GM18508 (cell line): ENCODE measurements at regions not wholly inside any gene's neighbourhood (a gene's known extent, or its start where the extent isn't known, plus 50 kb on each side); places are given as distances from the start of the nearest gene placed in this dataset.
"Not testable (repeated sequence)": the region's sequence is repeated elsewhere in the genome, so short reads cannot be mapped to it uniquely, and the experiment has no call there.

Experiments used
- ATAC-seq: cut with Tn5 transposase; IDR thresholded peaks from one replicate; pipeline ENCODE4 v1.9.1; 2021; ENCODE audit warnings: moderate number of reproducible peaks; ENCODE audit not compliant: insufficient read depth, unreplicated experiment

DNA sequence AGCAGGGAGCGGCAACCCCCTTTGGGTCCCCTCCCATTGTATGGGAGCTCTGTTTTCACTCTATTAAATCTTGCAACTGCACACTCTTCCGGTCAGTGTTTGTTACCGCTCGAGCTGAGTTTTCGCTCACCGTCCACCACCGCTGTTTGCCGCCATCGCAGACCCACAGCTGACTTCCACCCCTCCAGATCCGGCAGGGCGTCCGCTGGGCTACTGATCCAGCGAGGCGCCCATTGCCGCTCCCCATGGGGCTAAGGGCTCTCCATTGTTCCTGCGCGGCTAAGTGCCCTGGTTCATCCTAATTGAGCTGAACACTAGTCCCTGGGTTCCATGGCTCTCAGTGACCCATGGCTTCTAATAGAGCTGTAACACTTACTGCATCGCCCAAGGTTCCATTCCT is 115.6 kb upstream of the AUTS2 start:
- no peak for ATAC-seq

- ATAC-seq = no peak
Measured at GRCh38 chr7:69489533-69489932, 108.7 kb upstream of the AUTS2 start.

DNA sequence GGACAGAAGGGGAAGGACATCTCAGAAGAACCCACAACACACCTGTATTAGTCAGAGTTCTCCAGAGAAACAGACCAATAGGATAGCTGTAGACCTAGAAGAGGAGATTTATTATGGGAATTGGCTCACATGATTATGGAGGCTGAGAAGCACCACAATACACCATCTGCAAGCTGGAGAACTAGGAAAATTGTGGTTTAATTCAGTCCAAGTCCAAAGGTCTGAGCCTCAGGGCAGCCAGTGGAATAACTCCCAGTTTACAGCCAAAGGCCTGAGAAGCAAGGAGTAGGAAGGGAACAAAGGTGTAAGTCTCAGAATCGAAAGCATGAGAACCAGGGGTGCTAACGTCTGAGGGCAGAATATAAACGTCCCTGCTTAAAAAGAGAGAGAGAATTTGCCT is 99.6 kb upstream of the AUTS2 start:
- no peak for ATAC-seq

- no peak for ATAC-seq
Measured at GRCh38 chr7:69502358-69502757, 95.9 kb upstream of the AUTS2 start.

GRCh38 chr7:69504733-69505420 is 93.4 kb upstream of the AUTS2 start:
- ATAC-seq = no peak

GRCh38 chr7:69508736-69509135 is 89.5 kb upstream of the AUTS2 start:
- ATAC-seq = no peak

DNA sequence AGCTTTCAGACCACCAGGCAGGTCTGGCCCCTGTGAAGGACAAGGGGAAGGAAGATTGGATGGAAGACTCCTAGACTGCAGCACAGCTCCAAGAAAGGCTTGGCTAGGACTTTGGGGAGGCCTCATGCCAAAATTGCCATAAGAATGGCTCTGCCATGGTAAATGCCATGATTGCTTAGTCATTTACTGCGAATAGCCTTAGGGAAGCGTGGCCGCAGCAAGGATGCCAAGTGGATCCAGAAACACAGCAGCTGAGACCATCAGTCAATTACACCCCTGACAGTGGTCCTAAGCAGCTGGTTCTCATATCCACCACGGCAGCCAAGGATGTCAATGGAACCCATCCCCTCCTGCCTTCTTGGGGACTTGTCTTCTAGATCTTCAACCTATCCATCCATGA is 88.2 kb upstream of the AUTS2 start:
- no peak for ATAC-seq

GRCh38 chr7:69515495-69516212 is 82.6 kb upstream of the AUTS2 start:
- no peak for ATAC-seq

GRCh38 chr7:69516238-69516820 is 81.9 kb upstream of the AUTS2 start:
- ATAC-seq = no peak

DNA sequence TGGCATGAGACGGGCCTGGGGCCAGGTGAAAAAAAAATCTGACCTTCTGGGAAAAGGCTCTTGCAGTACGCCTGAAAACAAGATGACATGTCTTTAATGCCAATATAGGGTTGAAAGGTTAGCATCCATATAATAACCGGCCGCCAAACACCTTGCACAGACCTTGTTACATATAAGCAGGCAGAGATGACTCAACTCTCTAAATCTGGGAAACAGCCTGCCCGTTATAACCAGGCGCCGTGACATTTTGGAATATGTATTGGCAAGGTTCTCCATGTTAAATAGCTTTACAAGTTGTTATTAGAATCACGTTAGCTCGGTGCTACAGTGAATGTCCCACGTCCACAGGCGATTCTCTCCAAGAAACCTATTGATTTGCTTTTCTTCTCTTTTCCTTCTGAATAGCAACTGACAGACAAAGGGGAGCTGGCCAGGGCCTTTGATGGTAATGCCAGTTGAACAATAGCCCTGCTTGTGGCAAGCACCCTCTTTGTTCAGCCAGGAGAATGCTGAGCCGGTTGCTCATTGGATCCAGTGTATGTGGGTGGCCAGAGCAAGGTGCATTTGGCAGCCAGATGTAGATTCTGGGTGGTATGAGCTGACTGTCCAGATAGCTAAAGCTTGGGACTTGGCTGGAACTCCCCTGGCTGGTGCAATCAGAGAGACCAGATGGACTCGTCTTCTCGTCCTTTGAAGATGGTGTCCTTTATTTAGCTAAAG is 80.1 kb upstream of the AUTS2 start:
- no peak for ATAC-seq

GRCh38 chr7:69518705-69519077 is 79.6 kb upstream of the AUTS2 start:
- no peak for ATAC-seq

DNA sequence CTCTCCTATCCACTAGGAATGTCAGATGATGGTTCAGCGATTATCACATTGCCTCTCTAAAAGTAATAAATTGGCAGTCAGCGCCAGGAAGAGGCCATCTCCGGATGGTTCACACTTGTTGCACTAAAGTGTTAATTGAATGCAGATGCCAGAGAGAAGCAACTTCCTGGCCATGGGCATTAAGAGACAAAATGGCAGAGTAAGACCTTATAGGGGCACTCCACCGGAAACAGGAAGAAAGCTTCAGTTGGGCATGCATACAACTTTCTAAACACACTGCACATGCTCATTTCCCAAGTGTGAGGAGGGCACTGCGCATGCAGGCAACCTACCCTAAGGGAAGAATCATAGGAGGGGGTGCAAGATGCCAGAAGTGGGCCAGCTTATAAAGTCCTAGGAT is 71.7 kb upstream of the AUTS2 start:
- ATAC-seq = no peak

DNA sequence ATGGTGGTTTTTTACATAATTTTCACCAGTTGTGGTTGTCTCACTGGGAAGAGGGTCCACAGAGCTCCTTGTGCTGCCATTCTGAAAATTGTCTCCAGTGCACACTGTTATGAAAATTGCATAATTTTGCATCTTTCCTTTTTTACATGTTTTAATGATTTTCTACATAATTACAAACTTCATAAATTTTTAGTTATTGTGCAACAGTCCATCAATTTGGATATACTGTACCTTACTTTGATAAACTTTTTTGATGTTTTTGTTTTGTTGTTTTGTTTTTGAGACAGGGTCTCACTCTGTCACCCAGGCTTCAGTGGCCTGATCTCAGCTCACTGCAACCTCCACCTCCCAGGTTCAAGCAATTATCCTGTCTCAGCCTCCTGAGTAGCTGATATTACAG is 70.6 kb upstream of the AUTS2 start:
- no peak for ATAC-seq

- ATAC-seq = no peak
Measured at GRCh38 chr7:69531050-69531449, 67.2 kb upstream of the AUTS2 start.

DNA sequence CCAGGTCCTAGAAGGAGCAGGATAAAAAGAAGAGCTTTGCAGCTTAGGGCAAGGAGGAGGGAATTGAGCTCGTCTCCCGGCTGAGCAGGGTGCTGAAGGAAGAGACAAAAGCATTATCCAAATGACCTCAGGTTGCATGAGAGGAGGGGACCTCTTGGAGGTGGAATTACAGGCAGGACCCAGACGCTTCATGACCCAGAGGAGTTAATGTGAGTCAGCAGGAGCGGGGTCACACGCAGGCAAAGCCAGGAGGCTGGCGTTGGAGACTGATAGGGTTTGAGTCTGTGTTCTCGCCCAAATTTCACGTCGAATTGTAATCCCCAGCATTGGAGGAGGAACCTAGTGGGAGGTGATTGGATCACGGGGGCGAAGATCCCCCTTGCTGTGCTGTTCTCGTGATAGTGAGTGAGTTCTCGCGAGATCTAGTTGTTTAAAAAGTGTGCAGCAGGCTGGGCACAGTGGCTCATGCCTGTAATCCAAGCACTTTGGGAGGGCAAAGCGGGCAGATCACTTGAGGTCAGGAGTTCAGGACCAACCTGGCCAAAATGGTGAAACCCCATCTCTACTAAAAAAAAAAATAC is 63.7 kb upstream of the AUTS2 start:
- no peak for ATAC-seq

GRCh38 chr7:69537691-69538090 is 60.6 kb upstream of the AUTS2 start:
- ATAC-seq = no peak

GRCh38 chr7:69539531-69539930 is 58.7 kb upstream of the AUTS2 start:
- ATAC-seq = no peak

DNA sequence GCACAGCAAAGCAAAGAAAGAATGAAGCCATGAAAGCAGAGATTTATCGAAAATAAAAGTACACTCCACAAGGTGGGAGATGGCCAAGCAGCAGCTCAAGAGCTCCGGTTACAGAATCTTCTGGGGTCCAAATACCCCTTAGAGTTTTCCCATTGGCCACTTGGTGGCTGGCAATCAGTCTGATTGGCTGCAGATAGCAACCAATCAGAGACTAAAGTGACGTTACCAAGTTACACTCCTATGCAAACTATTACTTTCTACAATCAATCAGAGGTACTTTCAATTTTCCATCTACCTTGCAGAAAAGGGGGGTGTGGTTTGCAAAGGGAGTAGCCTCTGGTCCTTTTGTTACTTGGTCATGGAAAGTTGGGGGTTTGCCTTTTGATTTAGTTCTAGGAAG is 58.0 kb upstream of the AUTS2 start:
- ATAC-seq = no peak

GRCh38 chr7:69541779-69542432 is 56.4 kb upstream of the AUTS2 start:
- not testable (repeated sequence) for ATAC-seq

DNA sequence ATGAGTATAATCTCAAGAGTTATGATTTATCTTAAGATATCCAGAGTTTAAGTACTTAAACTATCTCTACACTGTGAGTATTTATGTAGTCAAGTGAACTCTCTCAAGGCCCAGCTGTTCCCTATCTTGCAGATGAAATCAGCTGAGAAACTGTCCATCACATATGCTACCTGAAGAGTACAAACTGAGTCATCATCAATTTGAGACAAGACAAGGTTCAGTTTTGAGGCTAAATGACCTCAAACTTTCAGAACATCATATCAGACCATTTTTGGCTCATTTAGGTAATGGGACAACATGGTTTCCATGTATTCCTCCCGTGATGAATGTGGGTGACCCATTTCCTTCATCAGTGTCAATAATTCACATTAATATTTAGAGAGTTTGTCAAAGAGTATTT is 53.1 kb upstream of the AUTS2 start:
- ATAC-seq = no peak
